Keratinocyte (primary cell): ENCODE measurements at regions not wholly inside any gene's neighbourhood (a gene's known extent, or its start where the extent isn't known, plus 50 kb on each side); places are given as distances from the start of the nearest gene placed in this dataset.

Source experiments
- DNase-seq: peaks from one replicate; pipeline ENCODE4 v3.0.0-alpha.2; 2011; ENCODE audit warnings: low read depth, missing footprints, low spot score
- FAIRE-seq: peaks from 2 replicates; lab custom pipeline; 2011; peaks lifted over from hg19 to GRCh38; lab: Jason Lieb, UNC
- H2AFZ ChIP-seq: 2 replicates; pipeline ENCODE4 v1.6.0; 2012; ENCODE audit warnings: low read length, control low read depth, inconsistent platforms; ENCODE audit not compliant: control insufficient read depth
- H3K27ac ChIP-seq: 2 replicates; pipeline ENCODE4 v1.5.1; 2011; ENCODE audit warnings: low read length; ENCODE audit not compliant: control insufficient read depth, insufficient read depth
- H3K27me3 ChIP-seq: 3 replicates; pipeline ENCODE4 v1.6.0; 2011; ENCODE audit warnings: low read length; ENCODE audit not compliant: control insufficient read depth, insufficient read depth; ENCODE audit errors: extremely low read depth
- H3K36me3 ChIP-seq, 2 experiments: 2 replicates in 1 of 2; 3 replicates in 1 of 2; pipeline ENCODE4 v1.5.1; 2011; ENCODE audit warnings: low read length in 2 of 2, mild to moderate bottlenecking in 1 of 2; ENCODE audit not compliant: control insufficient read depth in 2 of 2, insufficient read depth in 2 of 2; ENCODE audit errors: extremely low read depth in 1 of 2
- H3K4me1 ChIP-seq: 3 replicates; pipeline ENCODE4 v1.5.1; 2011; ENCODE audit warnings: low read length; ENCODE audit not compliant: control insufficient read depth, insufficient read depth; ENCODE audit errors: extremely low read depth
- H3K4me2 ChIP-seq: 3 replicates; pipeline ENCODE4 v1.6.0; 2011; ENCODE audit warnings: low read depth, low read length; ENCODE audit not compliant: control insufficient read depth, insufficient read depth; ENCODE audit errors: extremely low read depth
- H3K4me3 ChIP-seq, 3 experiments: fragments of 200-600 bp in 1 of 3; sonication (generic) in 1 of 3; 2 replicates in 2 of 3; 3 replicates in 1 of 3; pipeline ENCODE4 v1.5.1; 2011 to 2016; ENCODE audit warnings: low read length in 3 of 3, mild to moderate bottlenecking in 3 of 3, control low read depth in 2 of 3, inconsistent platforms in 1 of 3, low read depth in 1 of 3, mixed read lengths in 1 of 3, mixed run types in 1 of 3, moderate library complexity in 1 of 3; ENCODE audit not compliant: control insufficient read depth in 2 of 3, insufficient read depth in 2 of 3; ENCODE audit errors: extremely low read depth in 1 of 3
- H3K79me2 ChIP-seq: 2 replicates; pipeline ENCODE4 v1.6.0; 2012; ENCODE audit warnings: low read length; ENCODE audit not compliant: control insufficient read depth, insufficient read depth
- H3K9ac ChIP-seq: 3 replicates; pipeline ENCODE4 v1.6.0; 2011; ENCODE audit warnings: low read length; ENCODE audit not compliant: control insufficient read depth, insufficient read depth; ENCODE audit errors: extremely low read depth
- H3K9me1 ChIP-seq: 3 replicates; pipeline ENCODE4 v1.6.0; 2011; ENCODE audit warnings: low read length; ENCODE audit not compliant: control insufficient read depth, insufficient read depth; ENCODE audit errors: extremely low read depth
- H3K9me3 ChIP-seq: 2 replicates; pipeline ENCODE4 v1.5.1; 2012; ENCODE audit warnings: low read depth, low read length; ENCODE audit not compliant: control insufficient read depth
- H4K20me1 ChIP-seq: 3 replicates; pipeline ENCODE4 v1.6.0; 2011; ENCODE audit warnings: low read length; ENCODE audit not compliant: control insufficient read depth, insufficient read depth; ENCODE audit errors: extremely low read depth
- CTCF ChIP-seq, 3 experiments: IDR thresholded peaks in 1 of 3; conservative IDR thresholded peaks in 1 of 3; optimal IDR thresholded peaks in 1 of 3; 2 replicates in 2 of 3; 3 replicates in 1 of 3; pipeline versions ENCODE3 to v1.5.1; 2011; ENCODE audit warnings: low read length in 3 of 3, mild to moderate bottlenecking in 3 of 3, moderate library complexity in 2 of 3, control low read depth in 1 of 3, inconsistent platforms in 1 of 3; ENCODE audit not compliant: insufficient read depth in 2 of 3; ENCODE audit errors: extremely low read depth in 1 of 3
- EZH2 ChIP-seq: IDR thresholded peaks from one replicate; pipeline ENCODE4 v1.6.1; 2012; ENCODE audit warnings: inconsistent platforms, mild to moderate bottlenecking, low read length, moderate library complexity
- dilution Hi-C: fragments of 300-500 bp; cut with MboI; formaldehyde crosslinking; loops from one replicate; pipeline ENCODE4 v1.7.0; 2020; ENCODE audit warnings: low sequenced_read_pairs; ENCODE audit not compliant: extremely low pct_ligation_motif_present

GRCh38 chr20:53691811-53692192 lies 98.2 kb upstream of the ZNF217 start:
- Histone ChIP-seq H4K20me1 (no peaks in the 10 kb centered on the region), H3K4me1 (peaks cover 9% of the 10 kb centered on the region), H3K4me3 (no peak overlapping the region), H3K4me2 (peak overlapping the region; percentile 38), H2AFZ (no peak overlapping the region), H3K9me3 (no peaks in the 10 kb centered on the region), H3K9ac (no peak overlapping the region), H3K27me3 (no peaks in the 10 kb centered on the region), H3K27ac (no peak overlapping the region), H3K9me1 (no peaks in the 10 kb centered on the region), H3K36me3 (no peaks in the 10 kb centered on the region), H3K79me2 (no peaks in the 10 kb centered on the region)
- DNase-seq (no peak), FAIRE-seq (no peak)
- dilution Hi-C loops, result no loop called here
- TF ChIP-seq CTCF (optimal IDR thresholded peaks at IDR 0.05 in 1 of 3, IDR thresholded peaks at IDR 0.05 in 1 of 3, conservative IDR thresholded peaks at IDR 0.05 in 1 of 3; ENCODE audit: extremely low read depth in 1 of 3, insufficient read depth in 2 of 3, low read length in 3 of 3) (no peak), EZH2 (no peak)

DNA sequence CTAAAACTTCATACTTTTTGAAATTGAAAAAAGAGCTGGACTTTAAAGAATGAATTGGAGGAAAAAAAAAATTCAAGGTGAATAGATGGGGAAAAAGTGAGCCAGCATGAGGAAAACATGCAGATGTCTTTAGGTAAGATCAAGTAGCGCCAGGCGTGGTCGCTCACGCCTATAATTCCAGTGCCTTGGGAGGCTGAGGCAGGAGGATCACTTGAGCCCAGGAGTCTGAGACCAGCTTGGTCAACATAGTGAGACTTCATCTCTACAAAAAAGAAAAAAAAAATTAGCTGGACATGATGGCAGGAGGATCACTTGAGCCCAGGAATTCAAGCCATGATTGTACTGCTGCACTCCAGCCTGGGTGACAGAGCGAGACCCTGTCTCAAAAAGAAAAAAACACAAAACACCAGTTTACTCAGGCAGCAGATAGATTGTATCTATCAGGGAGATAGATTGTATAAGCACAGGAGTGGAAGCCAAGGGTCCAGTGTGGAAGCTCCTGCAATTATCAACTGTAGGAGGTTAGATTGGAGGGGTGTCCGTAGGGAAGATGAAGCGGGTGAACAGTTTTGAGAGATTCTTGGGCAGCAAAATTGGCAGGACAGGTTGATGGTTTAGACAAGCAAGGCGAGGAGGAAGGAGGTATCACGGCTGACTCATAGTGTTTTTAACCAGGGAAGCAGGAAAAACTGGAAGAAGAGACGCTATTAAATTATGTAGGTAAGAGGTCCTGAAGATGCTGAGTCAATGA lies 97.6 kb upstream of the ZNF217 start:
- H3K4me2 ChIP-seq, result peak overlapping the region; percentile 38
- DNase-seq, result peak; percentile 4

More for the DNA sequence above, 97.6 kb upstream of the ZNF217 start:
- Histone ChIP-seq H2AFZ (no peak overlapping the region), H3K9ac (no peak overlapping the region), H3K4me1 (peaks cover 9% of the 10 kb centered on the region), H3K36me3 (no peaks in the 10 kb centered on the region), H3K9me1 (no peaks in the 10 kb centered on the region), H3K79me2 (no peaks in the 10 kb centered on the region), H3K27me3 (no peaks in the 10 kb centered on the region), H3K9me3 (no peaks in the 10 kb centered on the region), H3K4me3 (no peak overlapping the region), H3K27ac (no peak overlapping the region), H4K20me1 (no peaks in the 10 kb centered on the region)
- FAIRE-seq, result peak; percentile 79
- dilution Hi-C loops, result no loop called here
- TF ChIP-seq CTCF (optimal IDR thresholded peaks at IDR 0.05 in 1 of 3, IDR thresholded peaks at IDR 0.05 in 1 of 3, conservative IDR thresholded peaks at IDR 0.05 in 1 of 3; ENCODE audit: extremely low read depth in 1 of 3, insufficient read depth in 2 of 3, low read length in 3 of 3) (no peak), EZH2 (no peak)
